ENCODE measurements at regions not wholly inside any gene's neighbourhood (a gene's known extent, or its start where the extent isn't known, plus 50 kb on each side); places are given as distances from the start of the nearest gene placed in this dataset.

DNA sequence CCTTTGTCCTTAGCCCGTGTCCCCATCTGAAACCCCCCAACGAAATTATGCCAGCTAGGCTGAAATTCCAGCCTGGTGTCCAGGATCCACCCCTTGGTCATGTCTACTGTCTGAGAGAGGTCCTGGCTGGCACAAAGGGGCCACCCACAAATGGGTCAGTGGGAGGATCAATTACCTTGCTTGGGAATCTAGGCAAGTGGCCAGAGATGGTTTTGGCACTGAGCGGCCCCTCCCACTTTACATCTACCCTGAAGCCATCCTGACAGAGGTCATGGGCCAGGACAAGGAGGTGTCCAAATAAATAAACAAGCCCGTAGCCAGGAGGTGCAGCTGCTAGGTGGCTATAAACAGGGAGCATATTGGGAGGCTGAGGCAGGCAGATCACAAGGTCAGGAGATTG is 311.5 kb downstream of the MN1 start:
- H3K9me3 ChIP-seq: no peaks in the 10 kb centered on the region
- no peak for TF ChIP-seq POLR2AphosphoS5 (IDR thresholded peaks at IDR 0.05)
- no peak for TF ChIP-seq POLR2A (IDR thresholded peaks at IDR 0.05)
- TF ChIP-seq, protein P1, sequence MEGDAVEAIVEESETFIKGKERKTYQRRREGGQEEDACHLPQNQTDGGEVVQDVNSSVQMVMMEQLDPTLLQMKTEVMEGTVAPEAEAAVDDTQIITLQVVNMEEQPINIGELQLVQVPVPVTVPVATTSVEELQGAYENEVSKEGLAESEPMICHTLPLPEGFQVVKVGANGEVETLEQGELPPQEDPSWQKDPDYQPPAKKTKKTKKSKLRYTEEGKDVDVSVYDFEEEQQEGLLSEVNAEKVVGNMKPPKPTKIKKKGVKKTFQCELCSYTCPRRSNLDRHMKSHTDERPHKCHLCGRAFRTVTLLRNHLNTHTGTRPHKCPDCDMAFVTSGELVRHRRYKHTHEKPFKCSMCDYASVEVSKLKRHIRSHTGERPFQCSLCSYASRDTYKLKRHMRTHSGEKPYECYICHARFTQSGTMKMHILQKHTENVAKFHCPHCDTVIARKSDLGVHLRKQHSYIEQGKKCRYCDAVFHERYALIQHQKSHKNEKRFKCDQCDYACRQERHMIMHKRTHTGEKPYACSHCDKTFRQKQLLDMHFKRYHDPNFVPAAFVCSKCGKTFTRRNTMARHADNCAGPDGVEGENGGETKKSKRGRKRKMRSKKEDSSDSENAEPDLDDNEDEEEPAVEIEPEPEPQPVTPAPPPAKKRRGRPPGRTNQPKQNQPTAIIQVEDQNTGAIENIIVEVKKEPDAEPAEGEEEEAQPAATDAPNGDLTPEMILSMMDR (IDR thresholded peaks at IDR 0.05): no peak
- H3K27ac ChIP-seq: no peak overlapping the region
- 86% methylated on average over 4 of the region's 4 CpGs for WGBS
- no peaks in the 10 kb centered on the region for H3K36me3 ChIP-seq
- intact Hi-C loops (cut with DNase I): no loop called here
- H3K4me1 ChIP-seq (replicated peaks): no peaks in the 10 kb centered on the region
- H3K27me3 ChIP-seq (replicated peaks; ENCODE audit: insufficient read depth): no peaks in the 10 kb centered on the region
- no peak overlapping the region for H3K4me3 ChIP-seq
- DNase-seq (ENCODE audit: low spot score): no peak

- Histone ChIP-seq H3K27ac (no peak overlapping the region), H3K9me3 (no peaks in the 10 kb centered on the region), H3K4me1 (replicated peaks) (no peaks in the 10 kb centered on the region), H3K27me3 (replicated peaks; ENCODE audit: insufficient read depth) (no peaks in the 10 kb centered on the region), H3K4me3 (no peak overlapping the region), H3K36me3 (no peaks in the 10 kb centered on the region)
- DNase-seq (ENCODE audit: low spot score): no peak
- 97% methylated on average over 5 of the region's 5 CpGs for WGBS
- intact Hi-C loops (cut with DNase I): no loop called here
- TF ChIP-seq POLR2A (IDR thresholded peaks at IDR 0.05) (no peak), POLR2AphosphoS5 (IDR thresholded peaks at IDR 0.05) (no peak)
- TF ChIP-seq, protein P1 (IDR thresholded peaks at IDR 0.05): no peak
These were observed 309.7 kb downstream of the MN1 start for GRCh38 chr22:27491888-27492287.

DNA sequence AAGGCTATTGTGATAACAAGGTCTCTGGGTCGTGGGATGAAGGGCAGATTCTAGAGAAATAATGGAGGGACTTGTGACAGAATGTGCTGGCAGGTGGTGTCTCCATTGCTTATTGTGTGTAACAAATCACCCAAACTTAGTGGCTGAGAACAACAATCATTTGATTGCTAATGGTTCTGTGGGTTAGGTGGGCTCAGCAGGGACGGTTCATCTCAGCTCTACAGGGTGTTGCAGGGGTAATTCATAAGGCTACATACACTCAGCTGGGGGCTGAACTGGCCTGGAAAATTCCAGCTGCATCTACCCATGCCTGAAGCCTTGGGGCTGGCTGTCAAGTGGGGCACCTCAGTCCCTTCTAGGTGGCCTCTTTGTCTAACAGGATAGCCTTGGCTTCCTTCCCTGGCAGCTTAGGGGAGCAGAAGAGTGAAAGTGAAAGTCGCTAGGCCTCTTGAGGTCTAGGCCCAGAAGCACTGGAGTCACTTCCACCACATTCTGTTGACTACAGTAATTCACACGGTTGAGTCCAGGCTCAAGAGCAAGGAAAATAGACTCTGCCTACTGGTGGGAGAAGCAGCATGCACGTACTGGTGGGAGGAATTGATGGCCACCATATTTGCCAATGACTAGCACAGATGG is 308.9 kb downstream of the MN1 start:
- H3K27me3 ChIP-seq (replicated peaks; ENCODE audit: insufficient read depth): no peaks in the 10 kb centered on the region
- H3K36me3 ChIP-seq: no peaks in the 10 kb centered on the region
- WGBS: 92% methylated on average over 5 of the region's 5 CpGs
- H3K4me1 ChIP-seq (replicated peaks): no peaks in the 10 kb centered on the region
- intact Hi-C loops (cut with DNase I): no loop called here
- no peaks in the 10 kb centered on the region for H3K9me3 ChIP-seq
- H3K27ac ChIP-seq: no peak overlapping the region
- H3K4me3 ChIP-seq: no peak overlapping the region
- DNase-seq (ENCODE audit: low spot score): no peak
- TF ChIP-seq POLR2AphosphoS5 (IDR thresholded peaks at IDR 0.05) (no peak), POLR2A (IDR thresholded peaks at IDR 0.05) (no peak)
- TF ChIP-seq, protein P1 (IDR thresholded peaks at IDR 0.05): no peak

DNA sequence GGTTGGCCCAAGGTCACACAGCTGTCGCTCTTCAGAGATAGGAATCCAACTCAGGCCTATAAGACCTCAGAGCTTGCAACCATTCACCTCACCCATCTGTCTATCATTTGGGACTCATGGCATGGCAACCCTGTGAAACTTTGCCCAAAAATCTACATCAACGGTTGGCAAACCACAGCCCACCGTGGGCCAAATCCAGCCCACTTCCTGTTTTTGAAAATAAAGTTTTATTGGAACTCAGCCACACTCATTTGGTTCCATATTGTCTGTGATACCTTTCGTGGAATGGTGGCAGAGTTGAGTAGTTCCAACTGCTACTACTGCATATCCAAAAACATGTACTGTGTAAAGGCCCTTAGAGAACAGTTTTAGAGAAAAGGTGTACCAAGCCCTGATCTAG is 307.8 kb downstream of the MN1 start:
- TF ChIP-seq, protein P1 (IDR thresholded peaks at IDR 0.05): no peak
- TF ChIP-seq POLR2A (IDR thresholded peaks at IDR 0.05): no peak
- TF ChIP-seq POLR2AphosphoS5 (IDR thresholded peaks at IDR 0.05): no peak
- no peaks in the 10 kb centered on the region for H3K4me1 ChIP-seq (replicated peaks)
- no peak overlapping the region for H3K4me3 ChIP-seq
- intact Hi-C loops (cut with DNase I): no loop called here
- H3K36me3 ChIP-seq: no peaks in the 10 kb centered on the region
- H3K27ac ChIP-seq: no peak overlapping the region
- H3K27me3 ChIP-seq (replicated peaks; ENCODE audit: insufficient read depth): no peaks in the 10 kb centered on the region
- no peak for DNase-seq (ENCODE audit: low spot score)
- H3K9me3 ChIP-seq: no peaks in the 10 kb centered on the region
- WGBS: 83% methylated on average over 4 of the region's 4 CpGs

GRCh38 chr22:27494785-27495184 is 306.8 kb downstream of the MN1 start:
- no peaks in the 10 kb centered on the region for H3K27me3 ChIP-seq (replicated peaks; ENCODE audit: insufficient read depth)
- 95% methylated on average over 13 of the region's 13 CpGs for WGBS

More at GRCh38 chr22:27494785-27495184, 306.8 kb downstream of the MN1 start:
- Histone ChIP-seq H3K9me3 (no peaks in the 10 kb centered on the region), H3K27ac (no peak overlapping the region), H3K4me1 (replicated peaks) (no peaks in the 10 kb centered on the region), H3K4me3 (no peak overlapping the region), H3K36me3 (no peaks in the 10 kb centered on the region)
- no peak for DNase-seq (ENCODE audit: low spot score)
- no peak for TF ChIP-seq POLR2A (IDR thresholded peaks at IDR 0.05)
- TF ChIP-seq POLR2AphosphoS5 (IDR thresholded peaks at IDR 0.05): no peak
- TF ChIP-seq, protein P1 (IDR thresholded peaks at IDR 0.05): no peak
- intact Hi-C loops (cut with DNase I): no loop called here

Data from prostate gland (tissue), 2 donors.